Spleen (tissue), 7 donors: ENCODE measurements at regions not wholly inside any gene's neighbourhood (a gene's known extent, or its start where the extent isn't known, plus 50 kb on each side); places are given as distances from the start of the nearest gene placed in this dataset.

Source experiments
- CTCF ChIP-seq, 11 experiments: fragments of 200-600 bp in 7 of 11; fragments of 450-650 bp in 4 of 11; sonication (generic) in 4 of 11; IDR thresholded peaks in 8 of 11; conservative IDR thresholded peaks in 3 of 11; 1 replicate in 7 of 11; 2 replicates in 4 of 11; pipeline versions ENCODE4 v1.4.0 to v1.8.0; 2016 to 2021; ENCODE audit warnings: antibody characterized with exemption in 11 of 11, inconsistent platforms in 4 of 11, mild to moderate bottlenecking in 1 of 11
- POLR2A ChIP-seq, 3 donors: fragments of 450-650 bp; IDR thresholded peaks; one replicate each; pipeline ENCODE4 v1.5.1; 2017; ENCODE audit warnings: antibody characterized with exemption in 3 of 3, mild to moderate bottlenecking in 1 of 3
- donor health status: DM: no; HTN: no; CAD: no; lungs with moderate emphysema.
- donor health status: DM: no; HTN: no; CAD: no.
- donor health status: DM: no; HTN: no; CAD: no.

DNA sequence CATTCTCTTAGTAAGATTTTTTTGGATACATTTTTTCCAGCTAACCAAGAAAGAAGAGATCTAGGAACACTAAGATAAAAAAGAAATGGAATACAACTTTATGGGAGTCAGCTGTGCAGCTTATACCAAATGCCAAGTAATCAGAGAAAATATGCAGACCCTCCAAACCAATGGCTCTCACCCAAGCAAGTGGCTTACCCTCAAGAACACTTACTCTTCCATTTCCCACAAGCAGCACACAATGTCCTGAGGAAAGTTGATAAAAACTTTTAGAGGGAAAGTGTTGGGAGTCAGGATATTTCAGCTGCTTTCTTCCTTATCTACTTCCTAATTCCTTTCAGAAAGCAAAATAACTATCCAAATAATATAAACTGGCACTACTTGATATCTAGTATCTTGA is 631.8 kb downstream of the RWDD3 start:
- TF ChIP-seq POLR2A (IDR thresholded peaks at IDR 0.05) (no peak), CTCF (IDR thresholded peaks at IDR 0.05 in 8 of 11, conservative IDR thresholded peaks at IDR 0.05 in 3 of 11) (no peak)
